WTC11 (cell line): ENCODE measurements at regions not wholly inside any gene's neighbourhood (a gene's known extent, or its start where the extent isn't known, plus 50 kb on each side); places are given as distances from the start of the nearest gene placed in this dataset.

Experiments used
- ATAC-seq: fragments of 200-7000 bp; cut with Tn5 transposase; 2 replicates; pipeline ENCODE4 v1.10.0; 2021; ENCODE audit warnings: mild to moderate bottlenecking, moderate library complexity
- CTCF ChIA-PET: fragments of 300-600 bp; sonication (Branson Sonifier 250); formaldehyde crosslinking; loops from one replicate; lab custom pipeline; 2021; ENCODE audit warnings: antibody characterized with exemption; lab: Charles Lee
- POLR2A ChIA-PET: fragments of 350-600 bp; sonication (Branson Sonifier 250); formaldehyde crosslinking; loops from one replicate; lab custom pipeline; 2021; ENCODE audit warnings: antibody characterized with exemption; lab: Charles Lee
- DNase-seq: peaks from one replicate; pipeline ENCODE4 v3.0.0; 2021; ENCODE audit warnings: low spot score
- H3K27ac Mint-ChIP-seq: 2 replicates; pipeline ENCODE4 v1.8.0; 2021; ENCODE audit warnings: mixed read lengths
- H3K27me3 Mint-ChIP-seq: 2 replicates; pipeline ENCODE4 v1.8.0; 2021; ENCODE audit warnings: low read depth, mild to moderate bottlenecking, moderate library complexity, mixed read lengths
- H3K36me3 Mint-ChIP-seq: 2 replicates; pipeline ENCODE4 v1.8.0; 2021; ENCODE audit warnings: mixed read lengths
- H3K4me1 Mint-ChIP-seq: 2 replicates; pipeline ENCODE4 v1.8.0; 2022; ENCODE audit warnings: mixed read lengths
- H3K4me3 Mint-ChIP-seq: 2 replicates; pipeline ENCODE4 v1.8.0; 2021; ENCODE audit warnings: mild to moderate bottlenecking, moderate library complexity, mixed read lengths
- H3K9me3 Mint-ChIP-seq: 2 replicates; pipeline ENCODE4 v1.8.0; 2021; ENCODE audit warnings: mixed read lengths
- AFF4 ChIP-seq: sonication (generic); formaldehyde crosslinking; IDR thresholded peaks from 2 replicates; pipeline ENCODE4 v1.8.1; 2023; ENCODE audit warnings: mild to moderate bottlenecking, missing genetic modification reagents, borderline replicate concordance
- CBFB ChIP-seq: sonication (generic); formaldehyde crosslinking; IDR thresholded peaks from 2 replicates; pipeline ENCODE4 v1.8.1; 2022; ENCODE audit warnings: mild to moderate bottlenecking, low read depth, missing genetic modification reagents
- CTCF ChIP-seq: fragments of 200-600 bp; IDR thresholded peaks from 2 replicates; pipeline ENCODE4 v1.8.0; 2022; ENCODE audit warnings: antibody characterized with exemption
- FOXK1 ChIP-seq: sonication (generic); formaldehyde crosslinking; IDR thresholded peaks from 2 replicates; pipeline ENCODE4 v1.8.0; 2022; ENCODE audit warnings: mild to moderate bottlenecking, moderate library complexity, missing genetic modification reagents
- GRHL2 ChIP-seq: fragments of 250-450 bp; sonication (Bioruptor Pico); IDR thresholded peaks from 2 replicates; pipeline ENCODE4 v1.8.0; 2022; ENCODE audit warnings: mild to moderate bottlenecking, moderate library complexity; ENCODE audit not compliant: insufficient replicate concordance, severe bottlenecking
- GTF2I ChIP-seq: fragments of 250-450 bp; sonication (Bioruptor Pico); conservative IDR thresholded peaks from 2 replicates; pipeline ENCODE4 v1.4.0; 2021; ENCODE audit warnings: mild to moderate bottlenecking
- NFE2L1 ChIP-seq: sonication (generic); formaldehyde crosslinking; IDR thresholded peaks from 2 replicates; pipeline ENCODE4 v1.8.1; 2023; ENCODE audit warnings: missing genetic modification reagents
- NFYB ChIP-seq: sonication (generic); formaldehyde crosslinking; conservative IDR thresholded peaks from 2 replicates; pipeline ENCODE4 v1.8.0; 2022; ENCODE audit warnings: low read depth, missing genetic modification reagents
- STAT6 ChIP-seq: sonication (generic); formaldehyde crosslinking; conservative IDR thresholded peaks from 2 replicates; pipeline ENCODE4 v1.8.1; 2023; ENCODE audit warnings: mild to moderate bottlenecking, low read depth, missing genetic modification reagents, moderate library complexity
- ZBTB43 ChIP-seq: sonication (generic); formaldehyde crosslinking; IDR thresholded peaks from 2 replicates; pipeline ENCODE4 v1.8.1; 2023; ENCODE audit warnings: mild to moderate bottlenecking, missing genetic modification reagents
- ZNF232 ChIP-seq: sonication (generic); formaldehyde crosslinking; IDR thresholded peaks from 2 replicates; pipeline ENCODE4 v1.8.0; 2022; ENCODE audit warnings: mild to moderate bottlenecking, missing genetic modification reagents
- ZNF396 ChIP-seq: fragments of 250-450 bp; sonication (Bioruptor Pico); IDR thresholded peaks from 2 replicates; pipeline ENCODE4 v1.8.0; 2021; ENCODE audit warnings: mild to moderate bottlenecking, moderate library complexity, borderline replicate concordance
- ZNF425 ChIP-seq: fragments of 250-450 bp; sonication (Bioruptor Pico); conservative IDR thresholded peaks from 2 replicates; pipeline ENCODE4 v1.9.0; 2021; ENCODE audit warnings: mild to moderate bottlenecking

GRCh38 chr18:34339155-34339554 lies 114.4 kb upstream of the NOL4 start:
- H3K9me3 Mint-ChIP-seq = peaks cover 7% of the 10 kb centered on the region; the same call in 1 of the 2 replicates
- ChIA-PET CTCF (no interaction called here), POLR2A (no interaction called here)
- DNase-seq (no peak), ATAC-seq (no peak)
- H3K36me3 Mint-ChIP-seq = no peaks in the 10 kb centered on the region
- no peak for TF ChIP-seq STAT6 (CRISPR knock-in tag)
- H3K4me3 Mint-ChIP-seq = no peak overlapping the region
- H3K27ac Mint-ChIP-seq = no peak overlapping the region
- peaks cover 7% of the 10 kb centered on the region for H3K4me1 Mint-ChIP-seq
- no peaks in the 10 kb centered on the region for H3K27me3 Mint-ChIP-seq

- POLR2A ChIA-PET = no interaction called here
- H3K27me3 Mint-ChIP-seq = no peaks in the 10 kb centered on the region
- no peak overlapping the region for H3K27ac Mint-ChIP-seq
- no peak for TF ChIP-seq CBFB
- TF ChIP-seq CTCF = no peak
- TF ChIP-seq ZBTB43 (CRISPR knock-in tag) = no peak
- TF ChIP-seq FOXK1 = no peak
- no peak for TF ChIP-seq AFF4 (CRISPR knock-in tag)
- no peak for TF ChIP-seq STAT6 (CRISPR knock-in tag)
- TF ChIP-seq ZNF232 (CRISPR knock-in tag) = no peak
- no peak for TF ChIP-seq NFYB (CRISPR knock-in tag)
- no peak for TF ChIP-seq GTF2I
- TF ChIP-seq GRHL2 (CRISPR knock-in tag) = no peak
- TF ChIP-seq NFE2L1 (CRISPR knock-in tag) = no peak
- TF ChIP-seq ZNF396 (CRISPR knock-in tag) = no peak
- no peak for TF ChIP-seq ZNF425
- peaks cover 7% of the 10 kb centered on the region; the same call in 1 of the 2 replicates for H3K9me3 Mint-ChIP-seq
- DNase-seq (no peak), ATAC-seq (no peak)
- CTCF ChIA-PET = interaction anchor here (0.5 kb wide), 1 partner anchor 220 kb away, joined by 4 read pairs; no protein-coding TSS in a partner anchor
- no peak overlapping the region for H3K4me3 Mint-ChIP-seq
- peaks cover 7% of the 10 kb centered on the region for H3K4me1 Mint-ChIP-seq
- H3K36me3 Mint-ChIP-seq = no peaks in the 10 kb centered on the region
Observed at GRCh38 chr18:34342960-34343359, 118.2 kb upstream of the NOL4 start.
